IMR-90 (cell line): ENCODE measurements at regions not wholly inside any gene's neighbourhood (a gene's known extent, or its start where the extent isn't known, plus 50 kb on each side); places are given as distances from the start of the nearest gene placed in this dataset.

Experiments used
- ATAC-seq: fragments of 200-7000 bp; cut with Tn5 transposase; 2 replicates; pipeline ENCODE4 v1.9.1; 2020; ENCODE audit warnings: low read depth, mild to moderate bottlenecking, moderate library complexity
- BruUV-seq: library from RNA; stranded (reverse); fragments of 400-500 nt; replicated peaks from 2 replicates; lab custom pipeline; 2021; lab: Mats Ljungman, UMichigan
- CTCF ChIA-PET: fragments of 300-600 bp; formaldehyde crosslinking; extraction: SDS; loops from one replicate; lab custom pipeline; 2021; ENCODE audit warnings: antibody characterized with exemption; lab: Yijun Ruan, JAX
- POLR2A ChIA-PET: fragments of 300-600 bp; sonication (Branson Sonifier 250); formaldehyde crosslinking; loops from one replicate; lab custom pipeline; 2022; ENCODE audit warnings: antibody characterized with exemption; ENCODE audit not compliant: unreplicated experiment; lab: Charles Lee
- DNase-seq: peaks from one replicate; pipeline ENCODE4 v3.0.0; 2013
- H2AFZ ChIP-seq: replicated peaks from 2 replicates; pipeline ENCODE3; 2013; ENCODE audit warnings: low read length, mild to moderate bottlenecking; ENCODE audit not compliant: poor library complexity
- H2AK5ac ChIP-seq: 2 replicates; pipeline ENCODE4 v1.6.1; 2013; ENCODE audit warnings: low read depth, low read length, inconsistent platforms
- H2AK9ac ChIP-seq: replicated peaks from 2 replicates; pipeline ENCODE3; 2013; ENCODE audit warnings: mild to moderate bottlenecking, low read depth, low read length, moderate library complexity; ENCODE audit not compliant: poor library complexity
- H2BK120ac ChIP-seq: 2 replicates; pipeline ENCODE4 v1.6.1; 2013; ENCODE audit warnings: low read depth, low read length, inconsistent platforms
- H2BK15ac ChIP-seq: 3 replicates; pipeline ENCODE4 v1.6.1; 2013; ENCODE audit warnings: low read depth, low read length, inconsistent platforms
- H2BK20ac ChIP-seq: 2 replicates; pipeline ENCODE4 v1.6.1; 2013; ENCODE audit warnings: low read depth, mild to moderate bottlenecking, inconsistent platforms, low read length, moderate library complexity
- H2BK5ac ChIP-seq: 2 replicates; pipeline ENCODE4 v1.6.1; 2013; ENCODE audit warnings: mild to moderate bottlenecking, low read depth, low read length, inconsistent platforms; ENCODE audit not compliant: poor library complexity, severe bottlenecking
- H3K14ac ChIP-seq: replicated peaks from 2 replicates; pipeline ENCODE4 v1.6.1; 2013; ENCODE audit warnings: low read depth, low read length, inconsistent platforms
- H3K18ac ChIP-seq: 2 replicates; pipeline ENCODE4 v1.6.1; 2013; ENCODE audit warnings: low read depth, low read length, control low read depth
- H3K23ac ChIP-seq: 2 replicates; pipeline ENCODE4 v1.6.1; 2013; ENCODE audit warnings: low read depth, low read length, inconsistent platforms
- H3K27ac ChIP-seq: 2 replicates; pipeline ENCODE4 v1.5.1; 2013; ENCODE audit warnings: mild to moderate bottlenecking, control low read depth, low read length; ENCODE audit not compliant: insufficient read depth
- H3K27me3 ChIP-seq: 2 replicates; pipeline ENCODE4 v1.6.1; 2013; ENCODE audit warnings: low read length; ENCODE audit not compliant: control insufficient read depth, insufficient read depth
- H3K36me3 ChIP-seq: 2 replicates; pipeline ENCODE4 v1.6.1; 2013; ENCODE audit warnings: low read length, mixed read lengths; ENCODE audit not compliant: control insufficient read depth, insufficient read depth
- H3K4ac ChIP-seq: 2 replicates; pipeline ENCODE4 v1.6.1; 2013; ENCODE audit warnings: low read depth, low read length, inconsistent platforms
- H3K4me1 ChIP-seq: 2 replicates; pipeline ENCODE4 v1.6.1; 2013; ENCODE audit warnings: low read length, mixed read lengths; ENCODE audit not compliant: control insufficient read depth, insufficient read depth
- H3K4me2 ChIP-seq: 2 replicates; pipeline ENCODE4 v1.6.1; 2013; ENCODE audit warnings: low read depth, mild to moderate bottlenecking, control low read depth, low read length, moderate library complexity
- H3K4me3 ChIP-seq: 2 replicates; pipeline ENCODE4 v1.5.1; 2013; ENCODE audit warnings: low read depth, mild to moderate bottlenecking, control low read depth, low read length, moderate library complexity; ENCODE audit not compliant: insufficient read depth
- H3K56ac ChIP-seq: 2 replicates; pipeline ENCODE4 v1.6.1; 2013; ENCODE audit warnings: low read length, inconsistent platforms; ENCODE audit not compliant: insufficient read depth; ENCODE audit errors: extremely low read depth
- H3K79me1 ChIP-seq, 2 experiments: 2 replicates each; pipeline ENCODE4 v1.6.1; 2013; ENCODE audit warnings: low read length in 2 of 2, inconsistent platforms in 1 of 2, low read depth in 1 of 2
- H3K9ac ChIP-seq: 2 replicates; pipeline ENCODE4 v1.6.1; 2013; ENCODE audit warnings: low read depth, low read length, control low read depth
- H3K9me1 ChIP-seq: 2 replicates; pipeline ENCODE4 v1.6.1; 2013; ENCODE audit warnings: low read length, inconsistent platforms; ENCODE audit not compliant: insufficient read depth
- H3K9me3 ChIP-seq: 2 replicates; pipeline ENCODE4 v1.6.1; 2013; ENCODE audit warnings: low read length; ENCODE audit not compliant: control insufficient read depth, insufficient read depth
- H4K20me1 ChIP-seq: 2 replicates; pipeline ENCODE4 v1.6.1; 2013; ENCODE audit warnings: low read length, inconsistent platforms; ENCODE audit not compliant: insufficient read depth
- H4K5ac ChIP-seq: 2 replicates; pipeline ENCODE4 v1.6.1; 2013; ENCODE audit warnings: mild to moderate bottlenecking, low read depth, low read length, control low read depth
- H4K8ac ChIP-seq, 2 experiments: 2 replicates each; pipeline ENCODE4 v1.6.1; 2013; ENCODE audit warnings: low read depth in 2 of 2, low read length in 2 of 2, control low read depth in 1 of 2, inconsistent platforms in 1 of 2
- H4K91ac ChIP-seq: 2 replicates; pipeline ENCODE4 v1.6.1; 2013; ENCODE audit warnings: low read depth, low read length, inconsistent platforms; ENCODE audit not compliant: insufficient read depth
- CEBPB ChIP-seq: IDR thresholded peaks from 2 replicates; pipeline ENCODE4 v1.6.1; 2012; ENCODE audit warnings: low read depth, low read length, improper control_type of control experiment
- RCOR1 ChIP-seq: IDR thresholded peaks from 2 replicates; pipeline ENCODE4 v1.6.1; 2012; ENCODE audit warnings: mild to moderate bottlenecking, low read length, improper control_type of control experiment; ENCODE audit not compliant: insufficient replicate concordance
- WGBS, 2 experiments: methylation state at CpG; one replicate each; pipeline versions ENCODE4 v1.1.5 to v1.1.7; 2013; ENCODE audit warnings: missing lambda C conversion rate in 2 of 2; ENCODE audit not compliant: insufficient read length in 1 of 2; ENCODE audit errors: extremely low coverage in 2 of 2; 5-methylcytosine and 5-hydroxymethylcytosine counted together
- dilution Hi-C: fragments of 300-500 bp; cut with HindIII; formaldehyde crosslinking; loops from one replicate; pipeline ENCODE4 v1.14.3; 2018; ENCODE audit warnings: low sequenced_read_pairs; ENCODE audit not compliant: unreplicated experiment
- in situ Hi-C: fragments of 300-500 bp; cut with MboI; formaldehyde crosslinking; loops from 3 replicates; pipeline ENCODE4 v1.14.3; 2019; ENCODE audit warnings: low sequenced_read_pairs, inconsistent platforms, mixed read lengths
- intact Hi-C: fragments of 100-400 bp; cut with micrococcal nuclease; formaldehyde crosslinking; loops from 2 replicates; pipeline ENCODE4 v1.10.0; 2022

- Histone ChIP-seq H3K23ac (no peak overlapping the region), H3K27me3 (no peaks in the 10 kb centered on the region), H2BK15ac (no peak overlapping the region), H4K8ac (no peak overlapping the region), H3K14ac (no peak overlapping the region), H2BK5ac (no peak overlapping the region), H2BK120ac (no peak overlapping the region), H3K9me3 (peaks cover 5% of the 10 kb centered on the region; the same call in 1 of the 2 replicates), H3K4ac (no peak overlapping the region), H3K4me1 (no peaks in the 10 kb centered on the region; the same call in 1 of the 2 replicates), H2AFZ (no peak overlapping the region), H2AK5ac (no peak overlapping the region), H2BK20ac (no peak overlapping the region), H3K79me1 (no peaks in the 10 kb centered on the region), H4K5ac (no peak overlapping the region), H3K9me1 (no peaks in the 10 kb centered on the region), H3K36me3 (no peaks in the 10 kb centered on the region), H2AK9ac (no peak overlapping the region), H3K9ac (no peak overlapping the region), H3K4me2 (no peak overlapping the region), H3K56ac (no peak overlapping the region), H4K91ac (no peak overlapping the region), H3K4me3 (no peak overlapping the region), H4K20me1 (no peaks in the 10 kb centered on the region), H3K18ac (no peak overlapping the region), H3K27ac (no peak overlapping the region)
- BruUV-seq, result no TSS peak
- POLR2A ChIA-PET, result no interaction called here
- dilution Hi-C loops (no loop called here), intact Hi-C loops (no loop called here), in situ Hi-C loops (no loop called here)
- TF ChIP-seq CEBPB (peak; percentile 95), RCOR1 (no peak)
- no peak for DNase-seq
- ATAC-seq, result no peak
- CTCF ChIA-PET, result no interaction called here
- WGBS, 2 experiments, result no CpG with 5 or more reads among the region's 4 CpGs
These were observed 149.3 kb upstream of the CBLB start for GRCh38 chr3:106018102-106018501.
